A549 (cell line): ENCODE measurements at regions not wholly inside any gene's neighbourhood (a gene's known extent, or its start where the extent isn't known, plus 50 kb on each side); places are given as distances from the start of the nearest gene placed in this dataset.
A peak's percentile ranks its signal among the peaks of the same experiment; 100 is the strongest.

Experiments
- ATAC-seq, 2 experiments: fragments of 200-7000 bp in 1 of 2; fragments of >200 bp in 1 of 2; cut with Nextera tagmentation in 1 of 2; cut with Tn5 transposase in 1 of 2; 3 replicates each; pipeline versions ENCODE4 v1.8.0 to v1.9.1; 2018 to 2020; ENCODE audit warnings: mild to moderate bottlenecking in 1 of 2, moderate library complexity in 1 of 2
- CTCF ChIA-PET: fragments of 300-600 bp; sonication (Branson Sonifier 250); formaldehyde crosslinking; extraction: SDS; loops from one replicate; lab custom pipeline; 2021; ENCODE audit warnings: antibody characterized with exemption, inconsistent platforms; lab: Yijun Ruan, JAX
- POLR2A ChIA-PET: fragments of 350-600 bp; formaldehyde crosslinking; extraction: SDS; loops from one replicate; lab custom pipeline; 2021; ENCODE audit warnings: antibody characterized with exemption, inconsistent platforms; lab: Yijun Ruan, JAX
- DNase-seq, 2 experiments: peaks; one replicate each; pipeline versions ENCODE4 v3.0.0 to v3.0.0-alpha.2; 2011 to 2016; ENCODE audit warnings: low read depth in 1 of 2, low spot score in 1 of 2
- FAIRE-seq: peaks from 2 replicates; lab custom pipeline; 2011; peaks lifted over from hg19 to GRCh38; lab: Jason Lieb, UNC
- H3K27ac ChIP-seq, 2 experiments: fragments of >200 bp; sonication (Bioruptor Twin); formaldehyde crosslinking; 3 replicates each; pipeline ENCODE4 v1.5.1; 2016 to 2017
- H3K4me1 ChIP-seq: fragments of >200 bp; sonication (Bioruptor Twin); formaldehyde crosslinking; 3 replicates; pipeline ENCODE4 v1.6.1; 2016
- H3K4me2 ChIP-seq: fragments of >200 bp; sonication (Bioruptor Twin); formaldehyde crosslinking; 3 replicates; pipeline ENCODE4 v1.6.1; 2016
- H3K4me3 ChIP-seq: fragments of >200 bp; sonication (Bioruptor Twin); formaldehyde crosslinking; 3 replicates; pipeline ENCODE4 v1.5.1; 2016
- H3K9me3 ChIP-seq: fragments of >200 bp; sonication (Bioruptor Twin); formaldehyde crosslinking; 3 replicates; pipeline ENCODE4 v1.6.1; 2016
- ATOH8 ChIP-seq: fragments of 250-450 bp; sonication (Bioruptor Pico); IDR thresholded peaks from 2 replicates; pipeline ENCODE4 v1.5.0; 2020; ENCODE audit warnings: low read depth, mild to moderate bottlenecking, moderate library complexity
- CBX8 ChIP-seq: fragments of 200-600 bp; sonication (generic); IDR thresholded peaks from 2 replicates; pipeline ENCODE4 v1.6.1; 2016
- CTCF ChIP-seq: fragments of >200 bp; sonication (Bioruptor Twin); formaldehyde crosslinking; IDR thresholded peaks from 3 replicates; pipeline ENCODE4 v1.5.1; 2016
- EHMT2 ChIP-seq: fragments of 200-600 bp; sonication (generic); IDR thresholded peaks from 2 replicates; pipeline ENCODE4 v1.6.1; 2016; ENCODE audit warnings: antibody characterized with exemption, low read depth, mild to moderate bottlenecking, moderate library complexity
- ESRRA ChIP-seq: fragments of 150-350 bp; IDR thresholded peaks from 2 replicates; pipeline ENCODE4 v1.6.1; 2014; ENCODE audit warnings: mild to moderate bottlenecking, low read length, borderline replicate concordance
- GATA3 ChIP-seq: IDR thresholded peaks from 2 replicates; pipeline ENCODE4 v1.6.1; 2012; ENCODE audit warnings: borderline replicate concordance
- HDAC2 ChIP-seq: fragments of 200-600 bp; sonication (generic); IDR thresholded peaks from 2 replicates; pipeline ENCODE4 v1.6.1; 2016
- HMGXB4 ChIP-seq: fragments of 250-450 bp; sonication (Bioruptor Pico); IDR thresholded peaks from 2 replicates; pipeline ENCODE4 v1.5.0; 2021; ENCODE audit warnings: mild to moderate bottlenecking, moderate library complexity, borderline replicate concordance
- HOXA7 ChIP-seq: fragments of 250-450 bp; sonication (Bioruptor Pico); IDR thresholded peaks from 2 replicates; pipeline ENCODE4 v1.5.0; 2020; ENCODE audit warnings: mild to moderate bottlenecking, moderate library complexity
- HOXB13 ChIP-seq: fragments of 250-450 bp; sonication (Bioruptor Pico); IDR thresholded peaks from 2 replicates; pipeline ENCODE4 v1.5.0; 2020; ENCODE audit warnings: low read depth, mild to moderate bottlenecking, moderate library complexity
- JUNB ChIP-seq: fragments of >200 bp; sonication (Bioruptor Twin); formaldehyde crosslinking; IDR thresholded peaks from 2 replicates; pipeline ENCODE4 v1.6.1; 2016
- KDM1A ChIP-seq: fragments of 200-600 bp; sonication (generic); IDR thresholded peaks from 2 replicates; pipeline ENCODE4 v1.6.1; 2016; ENCODE audit warnings: low read depth, mild to moderate bottlenecking
- MAX ChIP-seq: IDR thresholded peaks from 2 replicates; pipeline ENCODE4 v1.6.1; 2012
- MAZ ChIP-seq: fragments of 150-350 bp; IDR thresholded peaks from 2 replicates; pipeline ENCODE4 v1.6.1; 2014; ENCODE audit warnings: antibody characterized with exemption, low read depth, low read length, borderline replicate concordance
- PHF8 ChIP-seq: fragments of 200-600 bp; sonication (generic); IDR thresholded peaks from 2 replicates; pipeline ENCODE4 v1.6.1; 2016; ENCODE audit warnings: low read depth, mild to moderate bottlenecking, antibody characterized with exemption, moderate library complexity, borderline replicate concordance
- TP53 ChIP-seq: fragments of 250-450 bp; sonication (Bioruptor Pico); IDR thresholded peaks from 2 replicates; pipeline ENCODE4 v1.5.0; 2021; ENCODE audit warnings: mild to moderate bottlenecking, moderate library complexity
- USF2 ChIP-seq: fragments of 450-650 bp; IDR thresholded peaks from 2 replicates; pipeline ENCODE4 v1.6.1; 2014; ENCODE audit warnings: antibody characterized with exemption
- ZFP36 ChIP-seq: fragments of 450-650 bp; IDR thresholded peaks from 2 replicates; pipeline ENCODE4 v1.6.1; 2014; ENCODE audit warnings: borderline replicate concordance; ENCODE audit not compliant: partially characterized antibody
- WGBS: methylation state at CpG from one replicate; pipeline ENCODE4 v1.1.6; 2017; ENCODE audit errors: missing lambda C conversion rate; 5-methylcytosine and 5-hydroxymethylcytosine counted together

- Histone ChIP-seq H3K9me3 (no peaks in the 10 kb centered on the region), H3K27ac (no peak overlapping the region), H3K4me1 (peaks cover 9% of the 10 kb centered on the region; the same call in 2 of the 3 replicates), H3K4me3 (no peak overlapping the region), H3K4me2 (no peak overlapping the region)
- WGBS, result 81% methylated on average over 1 of the region's 1 CpG
- POLR2A ChIA-PET, result no interaction called here
- no peak for DNase-seq
- FAIRE-seq, result no peak
- CTCF ChIA-PET, result interaction anchor here (0.9 to 1.6 kb wide), 3 partner anchors 12 to 556 kb away, joined by 3 to 4 read pairs (median 3); no protein-coding TSS in a partner anchor
- no peak for TF ChIP-seq ESRRA
- TF ChIP-seq ZFP36, result no peak
- TF ChIP-seq TP53 (CRISPR knock-in tag), result no peak
- no peak for TF ChIP-seq KDM1A
- no peak for TF ChIP-seq HDAC2
- TF ChIP-seq CBX8, result no peak
- TF ChIP-seq GATA3, result no peak
- TF ChIP-seq, all 56 proteins: peak for 0
- ATAC-seq, result no peak
These were observed 531.6 kb upstream of the KLF4 start for GRCh38 chr9:108021096-108021710.

GRCh38 chr9:108019821-108020220 lies 530.3 kb upstream of the KLF4 start:
- peaks cover 9% of the 10 kb centered on the region; the same call in 2 of the 3 replicates for H3K4me1 ChIP-seq

GRCh38 chr9:108017671-108018070 lies 528.1 kb upstream of the KLF4 start:
- no peak for TF ChIP-seq ZFP36
- no peak for TF ChIP-seq PHF8
- TF ChIP-seq MAX, result no peak
- no peak for TF ChIP-seq HMGXB4 (CRISPR knock-in tag)
- no peak for TF ChIP-seq ESRRA
- TF ChIP-seq HOXB13 (CRISPR knock-in tag), result no peak
- no peak for TF ChIP-seq MAZ
- TF ChIP-seq JUNB, result no peak
- TF ChIP-seq EHMT2, result no peak
- no peak for TF ChIP-seq ATOH8 (CRISPR knock-in tag)
- no peak for TF ChIP-seq USF2
- 88% methylated on average over 6 of the region's 7 CpGs for WGBS
- Histone ChIP-seq H3K4me1 (peaks cover 9% of the 10 kb centered on the region; the same call in 2 of the 3 replicates), H3K9me3 (no peaks in the 10 kb centered on the region), H3K4me2 (no peak overlapping the region), H3K4me3 (no peak overlapping the region), H3K27ac (no peak overlapping the region)
- FAIRE-seq, result no peak
- ChIA-PET CTCF (interaction anchor here (1.6 kb wide), 1 partner anchor 16 kb away, joined by 5 read pairs; no protein-coding TSS in a partner anchor), POLR2A (no interaction called here)
- no peak for ATAC-seq
- no peak for DNase-seq

More at GRCh38 chr9:108019821-108020220, 530.3 kb upstream of the KLF4 start:
- FAIRE-seq (peak; percentile 23), ATAC-seq (no peak; a peak in 1 of 6 replicates), DNase-seq (peak in 1 of 2 experiments; percentile 29)
- ChIA-PET POLR2A (no interaction called here), CTCF (interaction anchor here (1.6 kb wide), 1 partner anchor 16 kb away, joined by 4 read pairs; no protein-coding TSS in a partner anchor)
- TF ChIP-seq USF2, result no peak
- TF ChIP-seq CTCF, result no peak
- TF ChIP-seq HOXA7 (CRISPR knock-in tag), result no peak
- no peak for TF ChIP-seq ATOH8 (CRISPR knock-in tag)
- Histone ChIP-seq H3K27ac (0 out of 6 replicates have a peak overlapping the region, but pooled peaks of 1 of the 2 experiments have one; percentile 3), H3K4me2 (peak overlapping the region; percentile 23; the same call in 2 of the 3 replicates), H3K4me3 (no peak overlapping the region), H3K9me3 (no peaks in the 10 kb centered on the region)
